Keratinocyte (primary cell): ENCODE measurements at regions not wholly inside any gene's neighbourhood (a gene's known extent, or its start where the extent isn't known, plus 50 kb on each side); places are given as distances from the start of the nearest gene placed in this dataset.

Source experiments
- CTCF ChIP-seq, 3 experiments: IDR thresholded peaks in 1 of 3; conservative IDR thresholded peaks in 1 of 3; optimal IDR thresholded peaks in 1 of 3; 2 replicates in 2 of 3; 3 replicates in 1 of 3; pipeline versions ENCODE3 to v1.5.1; 2011; ENCODE audit warnings: low read length in 3 of 3, mild to moderate bottlenecking in 3 of 3, moderate library complexity in 2 of 3, control low read depth in 1 of 3, inconsistent platforms in 1 of 3; ENCODE audit not compliant: insufficient read depth in 2 of 3; ENCODE audit errors: extremely low read depth in 1 of 3
- EZH2 ChIP-seq: IDR thresholded peaks from one replicate; pipeline ENCODE4 v1.6.1; 2012; ENCODE audit warnings: inconsistent platforms, mild to moderate bottlenecking, low read length, moderate library complexity

DNA sequence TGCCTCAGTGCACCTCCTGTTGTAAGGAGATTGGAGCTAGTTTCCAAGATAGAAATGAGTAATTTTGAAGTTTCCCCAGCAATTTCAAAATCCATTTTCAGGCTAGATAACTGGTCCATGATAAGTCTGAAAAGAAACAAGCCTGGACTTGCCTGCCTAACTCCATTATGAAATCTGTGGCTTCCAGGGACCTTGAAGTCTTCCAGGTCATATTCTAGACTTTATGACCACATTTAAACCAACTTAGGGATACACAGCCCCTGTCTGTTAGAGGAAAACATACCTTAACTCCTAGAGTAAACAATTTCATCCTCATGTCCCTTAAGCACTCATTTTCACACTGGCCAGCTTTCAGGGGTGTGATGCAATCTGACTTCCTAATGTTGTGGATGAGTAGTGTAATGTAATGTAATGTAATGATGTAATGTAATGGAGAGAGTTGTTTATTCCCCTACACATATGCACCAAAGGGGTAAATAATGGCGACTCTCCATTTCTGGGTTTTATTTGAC, 96.7 kb upstream of the FAM20A start:
- TF ChIP-seq CTCF (optimal IDR thresholded peaks at IDR 0.05 in 1 of 3, IDR thresholded peaks at IDR 0.05 in 1 of 3, conservative IDR thresholded peaks at IDR 0.05 in 1 of 3; ENCODE audit: extremely low read depth in 1 of 3, insufficient read depth in 2 of 3, low read length in 3 of 3) (no peak), EZH2 (no peak)
